IMR-90 (cell line): ENCODE measurements at regions not wholly inside any gene's neighbourhood (a gene's known extent, or its start where the extent isn't known, plus 50 kb on each side); places are given as distances from the start of the nearest gene placed in this dataset.
A peak's percentile ranks its signal among the peaks of the same experiment; 100 is the strongest.

Experiments
- ATAC-seq: fragments of 200-7000 bp; cut with Tn5 transposase; 2 replicates; pipeline ENCODE4 v1.9.1; 2020; ENCODE audit warnings: low read depth, mild to moderate bottlenecking, moderate library complexity
- BruUV-seq: library from RNA; stranded (reverse); fragments of 400-500 nt; replicated peaks from 2 replicates; lab custom pipeline; 2021; lab: Mats Ljungman, UMichigan
- CTCF ChIA-PET: fragments of 300-600 bp; formaldehyde crosslinking; extraction: SDS; loops from one replicate; lab custom pipeline; 2021; ENCODE audit warnings: antibody characterized with exemption; lab: Yijun Ruan, JAX
- POLR2A ChIA-PET: fragments of 300-600 bp; sonication (Branson Sonifier 250); formaldehyde crosslinking; loops from one replicate; lab custom pipeline; 2022; ENCODE audit warnings: antibody characterized with exemption; ENCODE audit not compliant: unreplicated experiment; lab: Charles Lee
- DNase-seq: peaks from one replicate; pipeline ENCODE4 v3.0.0; 2013
- H2AFZ ChIP-seq: replicated peaks from 2 replicates; pipeline ENCODE3; 2013; ENCODE audit warnings: low read length, mild to moderate bottlenecking; ENCODE audit not compliant: poor library complexity
- H2AK5ac ChIP-seq: 2 replicates; pipeline ENCODE4 v1.6.1; 2013; ENCODE audit warnings: low read depth, low read length, inconsistent platforms
- H2AK9ac ChIP-seq: replicated peaks from 2 replicates; pipeline ENCODE3; 2013; ENCODE audit warnings: mild to moderate bottlenecking, low read depth, low read length, moderate library complexity; ENCODE audit not compliant: poor library complexity
- H2BK120ac ChIP-seq: 2 replicates; pipeline ENCODE4 v1.6.1; 2013; ENCODE audit warnings: low read depth, low read length, inconsistent platforms
- H2BK15ac ChIP-seq: 3 replicates; pipeline ENCODE4 v1.6.1; 2013; ENCODE audit warnings: low read depth, low read length, inconsistent platforms
- H2BK20ac ChIP-seq: 2 replicates; pipeline ENCODE4 v1.6.1; 2013; ENCODE audit warnings: low read depth, mild to moderate bottlenecking, inconsistent platforms, low read length, moderate library complexity
- H2BK5ac ChIP-seq: 2 replicates; pipeline ENCODE4 v1.6.1; 2013; ENCODE audit warnings: mild to moderate bottlenecking, low read depth, low read length, inconsistent platforms; ENCODE audit not compliant: poor library complexity, severe bottlenecking
- H3K14ac ChIP-seq: replicated peaks from 2 replicates; pipeline ENCODE4 v1.6.1; 2013; ENCODE audit warnings: low read depth, low read length, inconsistent platforms
- H3K18ac ChIP-seq: 2 replicates; pipeline ENCODE4 v1.6.1; 2013; ENCODE audit warnings: low read depth, low read length, control low read depth
- H3K23ac ChIP-seq: 2 replicates; pipeline ENCODE4 v1.6.1; 2013; ENCODE audit warnings: low read depth, low read length, inconsistent platforms
- H3K27ac ChIP-seq: 2 replicates; pipeline ENCODE4 v1.5.1; 2013; ENCODE audit warnings: mild to moderate bottlenecking, control low read depth, low read length; ENCODE audit not compliant: insufficient read depth
- H3K27me3 ChIP-seq: 2 replicates; pipeline ENCODE4 v1.6.1; 2013; ENCODE audit warnings: low read length; ENCODE audit not compliant: control insufficient read depth, insufficient read depth
- H3K36me3 ChIP-seq: 2 replicates; pipeline ENCODE4 v1.6.1; 2013; ENCODE audit warnings: low read length, mixed read lengths; ENCODE audit not compliant: control insufficient read depth, insufficient read depth
- H3K4ac ChIP-seq: 2 replicates; pipeline ENCODE4 v1.6.1; 2013; ENCODE audit warnings: low read depth, low read length, inconsistent platforms
- H3K4me1 ChIP-seq: 2 replicates; pipeline ENCODE4 v1.6.1; 2013; ENCODE audit warnings: low read length, mixed read lengths; ENCODE audit not compliant: control insufficient read depth, insufficient read depth
- H3K4me2 ChIP-seq: 2 replicates; pipeline ENCODE4 v1.6.1; 2013; ENCODE audit warnings: low read depth, mild to moderate bottlenecking, control low read depth, low read length, moderate library complexity
- H3K4me3 ChIP-seq: 2 replicates; pipeline ENCODE4 v1.5.1; 2013; ENCODE audit warnings: low read depth, mild to moderate bottlenecking, control low read depth, low read length, moderate library complexity; ENCODE audit not compliant: insufficient read depth
- H3K56ac ChIP-seq: 2 replicates; pipeline ENCODE4 v1.6.1; 2013; ENCODE audit warnings: low read length, inconsistent platforms; ENCODE audit not compliant: insufficient read depth; ENCODE audit errors: extremely low read depth
- H3K79me1 ChIP-seq, 2 experiments: 2 replicates each; pipeline ENCODE4 v1.6.1; 2013; ENCODE audit warnings: low read length in 2 of 2, inconsistent platforms in 1 of 2, low read depth in 1 of 2
- H3K9ac ChIP-seq: 2 replicates; pipeline ENCODE4 v1.6.1; 2013; ENCODE audit warnings: low read depth, low read length, control low read depth
- H3K9me1 ChIP-seq: 2 replicates; pipeline ENCODE4 v1.6.1; 2013; ENCODE audit warnings: low read length, inconsistent platforms; ENCODE audit not compliant: insufficient read depth
- H3K9me3 ChIP-seq: 2 replicates; pipeline ENCODE4 v1.6.1; 2013; ENCODE audit warnings: low read length; ENCODE audit not compliant: control insufficient read depth, insufficient read depth
- H4K20me1 ChIP-seq: 2 replicates; pipeline ENCODE4 v1.6.1; 2013; ENCODE audit warnings: low read length, inconsistent platforms; ENCODE audit not compliant: insufficient read depth
- H4K5ac ChIP-seq: 2 replicates; pipeline ENCODE4 v1.6.1; 2013; ENCODE audit warnings: mild to moderate bottlenecking, low read depth, low read length, control low read depth
- H4K8ac ChIP-seq, 2 experiments: 2 replicates each; pipeline ENCODE4 v1.6.1; 2013; ENCODE audit warnings: low read depth in 2 of 2, low read length in 2 of 2, control low read depth in 1 of 2, inconsistent platforms in 1 of 2
- H4K91ac ChIP-seq: 2 replicates; pipeline ENCODE4 v1.6.1; 2013; ENCODE audit warnings: low read depth, low read length, inconsistent platforms; ENCODE audit not compliant: insufficient read depth
- BHLHE40 ChIP-seq: fragments of 150-350 bp; IDR thresholded peaks from 2 replicates; pipeline ENCODE4 v1.6.1; 2016; ENCODE audit warnings: mild to moderate bottlenecking, low read depth, low read length
- CEBPB ChIP-seq: IDR thresholded peaks from 2 replicates; pipeline ENCODE4 v1.6.1; 2012; ENCODE audit warnings: low read depth, low read length, improper control_type of control experiment
- CHD1 ChIP-seq: IDR thresholded peaks from 2 replicates; pipeline ENCODE4 v1.6.1; 2012; ENCODE audit warnings: low read depth, low read length, improper control_type of control experiment
- CTCF ChIP-seq: conservative IDR thresholded peaks from 2 replicates; pipeline ENCODE4 v1.5.1; 2012; ENCODE audit warnings: mild to moderate bottlenecking, low read depth, low read length, improper control_type of control experiment
- ELK1 ChIP-seq: fragments of 150-350 bp; IDR thresholded peaks from 2 replicates; pipeline ENCODE4 v1.6.1; 2016; ENCODE audit warnings: low read depth, mild to moderate bottlenecking, low read length, moderate library complexity, borderline replicate concordance
- FOS ChIP-seq: fragments of 150-350 bp; IDR thresholded peaks from 2 replicates; pipeline ENCODE4 v1.6.1; 2016; ENCODE audit warnings: low read depth, low read length
- MAFK ChIP-seq: IDR thresholded peaks from 2 replicates; pipeline ENCODE4 v1.6.1; 2012; ENCODE audit warnings: low read depth, low read length, improper control_type of control experiment
- MAZ ChIP-seq: IDR thresholded peaks from 2 replicates; pipeline ENCODE4 v1.6.1; 2012; ENCODE audit warnings: low read depth, mild to moderate bottlenecking, low read length, improper control_type of control experiment, moderate library complexity, borderline replicate concordance
- MXI1 ChIP-seq: IDR thresholded peaks from 2 replicates; pipeline ENCODE4 v1.6.1; 2012; ENCODE audit warnings: low read depth, mild to moderate bottlenecking, low read length, moderate library complexity, borderline replicate concordance
- NFE2L2 ChIP-seq: fragments of 150-350 bp; IDR thresholded peaks from 2 replicates; pipeline ENCODE4 v1.6.1; 2016; ENCODE audit warnings: low read depth, mild to moderate bottlenecking, low read length
- POLR2A ChIP-seq: IDR thresholded peaks from 2 replicates; pipeline ENCODE4 v1.6.1; 2012; ENCODE audit warnings: mild to moderate bottlenecking, low read depth, low read length
- RAD21 ChIP-seq: IDR thresholded peaks from 2 replicates; pipeline ENCODE4 v1.6.1; 2012; ENCODE audit warnings: low read length, improper control_type of control experiment
- RCOR1 ChIP-seq: IDR thresholded peaks from 2 replicates; pipeline ENCODE4 v1.6.1; 2012; ENCODE audit warnings: mild to moderate bottlenecking, low read length, improper control_type of control experiment; ENCODE audit not compliant: insufficient replicate concordance
- RFX5 ChIP-seq: IDR thresholded peaks from 2 replicates; pipeline ENCODE4 v1.8.0; 2012; ENCODE audit warnings: low read depth, mild to moderate bottlenecking, low read length, moderate library complexity
- SMC3 ChIP-seq: fragments of 150-350 bp; IDR thresholded peaks from 2 replicates; pipeline ENCODE4 v1.6.1; 2016; ENCODE audit warnings: low read depth, mild to moderate bottlenecking, antibody characterized with exemption, low read length, moderate library complexity
- WGBS, 2 experiments: methylation state at CpG; one replicate each; pipeline versions ENCODE4 v1.1.5 to v1.1.7; 2013; ENCODE audit warnings: missing lambda C conversion rate in 2 of 2; ENCODE audit not compliant: insufficient read length in 1 of 2; ENCODE audit errors: extremely low coverage in 2 of 2; 5-methylcytosine and 5-hydroxymethylcytosine counted together
- dilution Hi-C: fragments of 300-500 bp; cut with HindIII; formaldehyde crosslinking; loops from one replicate; pipeline ENCODE4 v1.14.3; 2018; ENCODE audit warnings: low sequenced_read_pairs; ENCODE audit not compliant: unreplicated experiment
- in situ Hi-C: fragments of 300-500 bp; cut with MboI; formaldehyde crosslinking; loops from 3 replicates; pipeline ENCODE4 v1.14.3; 2019; ENCODE audit warnings: low sequenced_read_pairs, inconsistent platforms, mixed read lengths
- intact Hi-C: fragments of 100-400 bp; cut with micrococcal nuclease; formaldehyde crosslinking; loops from 2 replicates; pipeline ENCODE4 v1.10.0; 2022
- TF ChIP-seq, protein P1 (sequence below): fragments of 150-350 bp; IDR thresholded peaks from 2 replicates; pipeline ENCODE4 v1.6.1; 2017; ENCODE audit warnings: mild to moderate bottlenecking, antibody characterized with exemption, low read length, low read depth

- Histone ChIP-seq H2BK20ac (no peak overlapping the region), H2BK5ac (no peak overlapping the region), H2AFZ (no peak overlapping the region), H3K14ac (no peak overlapping the region), H2BK15ac (no peak overlapping the region), H3K18ac (no peak overlapping the region), H3K9me3 (no peaks in the 10 kb centered on the region), H2AK9ac (no peak overlapping the region), H3K27me3 (no peaks in the 10 kb centered on the region), H3K4me1 (no peaks in the 10 kb centered on the region), H2AK5ac (no peak overlapping the region), H4K5ac (no peak overlapping the region), H3K4ac (no peak overlapping the region), H3K23ac (no peak overlapping the region), H3K9me1 (no peaks in the 10 kb centered on the region), H4K8ac (no peak overlapping the region), H3K4me2 (no peak overlapping the region), H3K9ac (no peak overlapping the region), H4K20me1 (no peaks in the 10 kb centered on the region), H3K4me3 (no peak overlapping the region), H3K36me3 (no peaks in the 10 kb centered on the region), H3K79me1 (no peaks in the 10 kb centered on the region), H2BK120ac (no peak overlapping the region), H3K27ac (no peak overlapping the region), H4K91ac (no peak overlapping the region), H3K56ac (no peak overlapping the region)
- WGBS, 2 experiments = 29% methylated on average over 2 of the region's 5 CpGs; no CpG with 5 or more reads in 1 of the 2 experiments
- dilution Hi-C loops = no loop called here
- in situ Hi-C loops = no loop called here
- no peak for TF ChIP-seq MXI1
- peak; percentile 42 for TF ChIP-seq CTCF
- no peak for TF ChIP-seq ELK1
- no peak for TF ChIP-seq CEBPB
- no peak for TF ChIP-seq RFX5
- no peak for TF ChIP-seq NFE2L2
- TF ChIP-seq MAFK = no peak
- peak; percentile 26 for TF ChIP-seq SMC3
- no peak for TF ChIP-seq CHD1
- TF ChIP-seq POLR2A = no peak
- TF ChIP-seq MAZ = no peak
- no peak for TF ChIP-seq RCOR1
- TF ChIP-seq BHLHE40 = no peak
- TF ChIP-seq FOS = no peak
- TF ChIP-seq, protein P1, sequence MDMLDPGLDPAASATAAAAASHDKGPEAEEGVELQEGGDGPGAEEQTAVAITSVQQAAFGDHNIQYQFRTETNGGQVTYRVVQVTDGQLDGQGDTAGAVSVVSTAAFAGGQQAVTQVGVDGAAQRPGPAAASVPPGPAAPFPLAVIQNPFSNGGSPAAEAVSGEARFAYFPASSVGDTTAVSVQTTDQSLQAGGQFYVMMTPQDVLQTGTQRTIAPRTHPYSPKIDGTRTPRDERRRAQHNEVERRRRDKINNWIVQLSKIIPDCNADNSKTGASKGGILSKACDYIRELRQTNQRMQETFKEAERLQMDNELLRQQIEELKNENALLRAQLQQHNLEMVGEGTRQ = no peak
- peak; percentile 33; the same call in 1 of the 2 replicates for TF ChIP-seq RAD21
- intact Hi-C loops = no loop called here
- BruUV-seq = no TSS peak
- DNase-seq (no peak), ATAC-seq (peak; percentile 29; the same call in 1 of the 2 replicates)
- POLR2A ChIA-PET = no interaction called here
- CTCF ChIA-PET = interaction anchor here (0.5 to 1.2 kb wide), 3 partner anchors 47 to 365 kb away, joined by 4 to 5 read pairs (median 4); no protein-coding TSS in a partner anchor
These were observed 633.2 kb upstream of the PKDCC start for GRCh38 chr2:41414486-41415230.
